ENCODE measurements at regions not wholly inside any gene's neighbourhood (a gene's known extent, or its start where the extent isn't known, plus 50 kb on each side); places are given as distances from the start of the nearest gene placed in this dataset.
A peak's percentile ranks its signal among the peaks of the same experiment; 100 is the strongest.

- TF ChIP-seq ZFX (IDR thresholded peaks at IDR 0.05; ENCODE audit: borderline replicate concordance) (no peak), CTCF (IDR thresholded peaks at IDR 0.05) (no peak)
- no peak overlapping the region for H3K27ac ChIP-seq
Observed at GRCh38 chr3:186465508-186465907, 78.7 kb downstream of the CRYGS start.

DNA sequence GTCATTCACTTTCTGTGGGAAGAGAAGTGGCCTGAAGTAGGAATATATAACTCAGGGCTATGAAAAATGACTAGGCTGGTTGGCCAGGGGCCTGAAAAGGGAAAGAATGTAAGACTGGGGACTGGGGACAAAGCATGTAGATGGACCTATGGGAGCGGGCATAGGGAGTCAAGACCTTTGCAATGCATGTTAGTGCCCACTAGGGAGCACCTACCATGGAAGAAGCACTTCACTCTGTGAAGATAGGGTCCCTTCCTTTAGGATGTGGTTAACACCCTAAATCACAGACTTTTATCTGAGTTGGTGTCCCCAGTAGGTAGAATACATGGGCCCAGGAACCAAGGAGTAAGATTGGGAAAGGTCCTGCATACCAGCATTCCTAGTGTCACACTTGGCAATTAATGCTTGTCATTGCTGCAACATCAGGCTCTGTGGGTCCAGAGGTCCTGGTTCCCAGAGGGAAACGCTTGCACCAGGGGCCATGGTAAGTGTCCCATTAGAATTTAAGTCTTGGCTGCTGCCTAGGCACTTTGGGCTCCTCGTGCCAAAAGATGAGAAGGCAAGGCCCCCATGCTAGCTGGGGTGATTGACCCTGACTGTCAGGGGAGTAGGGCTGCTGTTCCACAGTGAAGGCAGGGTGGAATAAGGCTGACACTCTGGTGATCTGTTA, 79.6 kb downstream of the CRYGS start:
- H3K27ac ChIP-seq: no peak overlapping the region
- TF ChIP-seq ZFX (IDR thresholded peaks at IDR 0.05; ENCODE audit: borderline replicate concordance) (no peak), CTCF (IDR thresholded peaks at IDR 0.05) (peak; percentile 21; the same call in 1 of the 2 replicates)

GRCh38 chr3:186461141-186461540, 83.0 kb downstream of the CRYGS start:
- TF ChIP-seq ZFX (IDR thresholded peaks at IDR 0.05; ENCODE audit: borderline replicate concordance) (no peak), CTCF (IDR thresholded peaks at IDR 0.05) (no peak)
- no peak overlapping the region for H3K27ac ChIP-seq

DNA sequence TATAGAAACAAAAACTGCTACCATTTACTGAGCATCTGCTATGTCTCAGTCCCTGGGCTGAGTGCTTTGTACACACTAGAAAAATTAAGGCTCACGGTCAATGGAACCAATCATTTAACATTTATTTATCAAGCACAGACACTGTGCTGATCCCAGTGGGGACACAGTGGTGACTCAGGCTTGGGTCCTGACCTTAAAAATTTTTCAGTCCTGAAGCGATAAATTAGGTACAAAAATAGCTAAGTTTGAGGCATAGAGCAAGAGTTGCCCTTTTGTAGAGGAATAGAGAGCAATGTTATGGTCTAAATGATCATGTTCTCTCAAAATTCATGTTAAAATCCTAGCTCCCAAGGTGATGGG, 85.1 kb downstream of the CRYGS start:
- no peak for TF ChIP-seq CTCF (IDR thresholded peaks at IDR 0.05)
- TF ChIP-seq ZFX (IDR thresholded peaks at IDR 0.05; ENCODE audit: borderline replicate concordance): no peak
- H3K27ac ChIP-seq: no peak overlapping the region

GRCh38 chr3:186458306-186459107, 85.7 kb downstream of the CRYGS start:
- no peak overlapping the region for H3K27ac ChIP-seq
- TF ChIP-seq ZFX (IDR thresholded peaks at IDR 0.05; ENCODE audit: borderline replicate concordance) (no peak), CTCF (IDR thresholded peaks at IDR 0.05) (no peak)

- TF ChIP-seq CTCF (IDR thresholded peaks at IDR 0.05) (no peak), ZFX (IDR thresholded peaks at IDR 0.05; ENCODE audit: borderline replicate concordance) (no peak)
- no peak overlapping the region for H3K27ac ChIP-seq
Observed at GRCh38 chr3:186457236-186457635, 86.9 kb downstream of the CRYGS start.

- TF ChIP-seq ZFX (IDR thresholded peaks at IDR 0.05; ENCODE audit: borderline replicate concordance) (no peak), CTCF (IDR thresholded peaks at IDR 0.05) (no peak)
- H3K27ac ChIP-seq: no peak overlapping the region
Observed at GRCh38 chr3:186456731-186457191, 87.4 kb downstream of the CRYGS start.
